MM.1S (cell line): ENCODE measurements at regions not wholly inside any gene's neighbourhood (a gene's known extent, or its start where the extent isn't known, plus 50 kb on each side); places are given as distances from the start of the nearest gene placed in this dataset.

ENCODE experiments used
- DNase-seq: peaks from one replicate; pipeline ENCODE4 v3.0.0-alpha.2; 2015
- H2AFZ ChIP-seq: fragments of 300-600 bp; sonication (generic); 2 replicates; pipeline ENCODE4 v1.6.0; 2016; ENCODE audit warnings: antibody characterized with exemption, low read length
- H3F3A ChIP-seq: fragments of 300-600 bp; sonication (generic); 2 replicates; pipeline ENCODE4 v1.6.1; 2016; ENCODE audit warnings: mild to moderate bottlenecking, antibody characterized with exemption, low read length, moderate library complexity, mixed read lengths; ENCODE audit not compliant: insufficient read depth
- H3K27ac ChIP-seq: fragments of 300-600 bp; sonication (generic); 2 replicates; pipeline ENCODE4 v1.5.1; 2016; ENCODE audit warnings: mild to moderate bottlenecking, low read length
- H3K27me3 ChIP-seq: fragments of 300-600 bp; sonication (generic); replicated peaks from 2 replicates; pipeline ENCODE4 v1.6.0; 2016; ENCODE audit warnings: low read length; ENCODE audit not compliant: insufficient read depth
- H3K36me3 ChIP-seq: fragments of 300-600 bp; sonication (generic); replicated peaks from 2 replicates; pipeline ENCODE4 v1.6.1; 2016; ENCODE audit warnings: mild to moderate bottlenecking, low read length, mixed read lengths; ENCODE audit not compliant: insufficient read depth
- H3K4me1 ChIP-seq: fragments of 300-600 bp; sonication (generic); 2 replicates; pipeline ENCODE4 v1.6.1; 2016; ENCODE audit warnings: low read length, mixed read lengths
- H3K4me2 ChIP-seq: fragments of 300-600 bp; sonication (generic); 2 replicates; pipeline ENCODE4 v1.6.0; 2016; ENCODE audit warnings: low read depth, low read length
- H3K4me3 ChIP-seq: fragments of 300-600 bp; sonication (generic); 2 replicates; pipeline ENCODE4 v1.5.1; 2016; ENCODE audit warnings: low read length, mixed read lengths
- H3K79me2 ChIP-seq: fragments of 300-600 bp; sonication (generic); 2 replicates; pipeline ENCODE4 v1.6.1; 2016; ENCODE audit warnings: mixed run types, low read length, mixed read lengths
- H3K9ac ChIP-seq: fragments of 300-600 bp; sonication (generic); 2 replicates; pipeline ENCODE4 v1.6.1; 2016; ENCODE audit warnings: low read length, mixed read lengths
- H3K9me2 ChIP-seq: fragments of 300-600 bp; sonication (generic); replicated peaks from 2 replicates; pipeline ENCODE4 v1.6.1; 2016; ENCODE audit warnings: mild to moderate bottlenecking, low read length, mixed read lengths; ENCODE audit not compliant: insufficient read depth
- H3K9me3 ChIP-seq: fragments of 300-600 bp; sonication (generic); replicated peaks from 2 replicates; pipeline ENCODE4 v1.6.1; 2016; ENCODE audit warnings: mild to moderate bottlenecking, low read length, mixed read lengths; ENCODE audit not compliant: insufficient read depth
- H4K20me1 ChIP-seq: fragments of 300-600 bp; sonication (generic); 2 replicates; pipeline ENCODE4 v1.6.1; 2016; ENCODE audit warnings: mild to moderate bottlenecking, low read length, moderate library complexity, mixed read lengths; ENCODE audit not compliant: insufficient read depth
- EZH2 ChIP-seq: fragments of 300-600 bp; sonication (generic); optimal IDR thresholded peaks from 2 replicates; pipeline ENCODE3; 2017; ENCODE audit warnings: low read depth, mild to moderate bottlenecking, antibody characterized with exemption, low read length, mixed read lengths
- EZH2phosphoT487 ChIP-seq: fragments of 300-600 bp; sonication (generic); IDR thresholded peaks from 2 replicates; pipeline ENCODE4 v1.6.1; 2018; ENCODE audit warnings: antibody characterized with exemption, low read length
- TF ChIP-seq, protein P1 (sequence below): fragments of 300-600 bp; sonication (generic); IDR thresholded peaks from 2 replicates; pipeline ENCODE4 v1.5.1; 2016; ENCODE audit warnings: antibody characterized with exemption, low read length, mixed read lengths

DNA sequence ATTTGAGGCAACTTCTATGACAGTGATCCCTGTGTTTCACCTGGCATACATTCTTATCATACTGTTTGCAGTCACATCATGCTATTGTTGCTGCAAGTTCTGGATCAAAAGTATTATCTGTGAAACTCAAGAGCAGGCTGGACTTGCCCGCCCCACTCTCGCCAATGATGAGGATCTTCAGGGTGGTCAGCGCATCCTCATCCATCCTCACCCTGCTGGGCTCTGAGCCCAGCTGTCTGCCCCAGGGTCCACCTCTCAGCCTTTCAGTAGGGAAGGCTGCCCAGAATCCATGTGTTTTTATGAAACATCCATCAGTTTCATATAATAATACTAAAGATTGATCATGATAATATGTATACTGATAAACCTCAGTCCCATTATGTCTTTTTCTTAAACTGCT is 55.4 kb upstream of the KIF5B start:
- DNase-seq, result no peak
- H3K9ac ChIP-seq, result no peak overlapping the region
- no peaks in the 10 kb centered on the region for H3K9me3 ChIP-seq
- no peaks in the 10 kb centered on the region for H3K79me2 ChIP-seq
- H3F3A ChIP-seq, result no peaks in the 10 kb centered on the region
- H3K9me2 ChIP-seq, result no peaks in the 10 kb centered on the region
- H3K4me2 ChIP-seq, result no peak overlapping the region
- no peak overlapping the region for H3K4me3 ChIP-seq
- H4K20me1 ChIP-seq, result no peaks in the 10 kb centered on the region
- no peaks in the 10 kb centered on the region for H3K4me1 ChIP-seq
- no peak overlapping the region for H2AFZ ChIP-seq
- no peaks in the 10 kb centered on the region for H3K36me3 ChIP-seq
- H3K27ac ChIP-seq, result no peak overlapping the region
- H3K27me3 ChIP-seq, result no peaks in the 10 kb centered on the region
- TF ChIP-seq, protein P1, sequence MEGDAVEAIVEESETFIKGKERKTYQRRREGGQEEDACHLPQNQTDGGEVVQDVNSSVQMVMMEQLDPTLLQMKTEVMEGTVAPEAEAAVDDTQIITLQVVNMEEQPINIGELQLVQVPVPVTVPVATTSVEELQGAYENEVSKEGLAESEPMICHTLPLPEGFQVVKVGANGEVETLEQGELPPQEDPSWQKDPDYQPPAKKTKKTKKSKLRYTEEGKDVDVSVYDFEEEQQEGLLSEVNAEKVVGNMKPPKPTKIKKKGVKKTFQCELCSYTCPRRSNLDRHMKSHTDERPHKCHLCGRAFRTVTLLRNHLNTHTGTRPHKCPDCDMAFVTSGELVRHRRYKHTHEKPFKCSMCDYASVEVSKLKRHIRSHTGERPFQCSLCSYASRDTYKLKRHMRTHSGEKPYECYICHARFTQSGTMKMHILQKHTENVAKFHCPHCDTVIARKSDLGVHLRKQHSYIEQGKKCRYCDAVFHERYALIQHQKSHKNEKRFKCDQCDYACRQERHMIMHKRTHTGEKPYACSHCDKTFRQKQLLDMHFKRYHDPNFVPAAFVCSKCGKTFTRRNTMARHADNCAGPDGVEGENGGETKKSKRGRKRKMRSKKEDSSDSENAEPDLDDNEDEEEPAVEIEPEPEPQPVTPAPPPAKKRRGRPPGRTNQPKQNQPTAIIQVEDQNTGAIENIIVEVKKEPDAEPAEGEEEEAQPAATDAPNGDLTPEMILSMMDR, result no peak
- TF ChIP-seq EZH2phosphoT487, result no peak
- TF ChIP-seq EZH2, result no peak

DNA sequence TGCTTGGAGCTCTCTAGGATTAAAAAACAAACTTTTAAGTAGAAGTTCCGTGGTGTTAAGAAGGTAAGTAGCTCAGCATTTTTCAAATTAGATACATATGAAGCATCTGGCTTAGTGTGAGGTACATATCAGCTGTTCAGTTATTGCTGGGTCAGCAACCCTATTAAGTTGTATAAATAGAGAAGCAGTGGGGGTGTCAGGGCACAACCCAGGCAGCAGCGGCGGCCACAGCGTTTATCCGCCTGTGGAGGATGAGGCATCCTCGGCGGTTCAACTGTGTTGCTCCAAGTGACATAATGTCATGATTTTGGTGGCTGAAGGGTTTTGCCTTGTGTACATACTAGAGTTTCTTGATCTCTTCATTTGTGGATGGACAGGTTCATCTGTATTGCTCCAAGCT is 54.6 kb upstream of the KIF5B start:
- H3K79me2 ChIP-seq, result no peaks in the 10 kb centered on the region
- no peak overlapping the region for H3K9ac ChIP-seq
- no peak overlapping the region for H2AFZ ChIP-seq
- no peak for DNase-seq
- no peaks in the 10 kb centered on the region for H4K20me1 ChIP-seq
- no peaks in the 10 kb centered on the region for H3K9me2 ChIP-seq
- H3K4me1 ChIP-seq, result no peaks in the 10 kb centered on the region
- TF ChIP-seq, protein P1, result no peak
- no peak for TF ChIP-seq EZH2phosphoT487
- H3F3A ChIP-seq, result no peaks in the 10 kb centered on the region
- no peak overlapping the region for H3K4me3 ChIP-seq
- H3K9me3 ChIP-seq, result no peaks in the 10 kb centered on the region
- H3K27me3 ChIP-seq, result no peaks in the 10 kb centered on the region
- no peak overlapping the region for H3K27ac ChIP-seq
- no peak overlapping the region for H3K4me2 ChIP-seq
- no peaks in the 10 kb centered on the region for H3K36me3 ChIP-seq

DNA sequence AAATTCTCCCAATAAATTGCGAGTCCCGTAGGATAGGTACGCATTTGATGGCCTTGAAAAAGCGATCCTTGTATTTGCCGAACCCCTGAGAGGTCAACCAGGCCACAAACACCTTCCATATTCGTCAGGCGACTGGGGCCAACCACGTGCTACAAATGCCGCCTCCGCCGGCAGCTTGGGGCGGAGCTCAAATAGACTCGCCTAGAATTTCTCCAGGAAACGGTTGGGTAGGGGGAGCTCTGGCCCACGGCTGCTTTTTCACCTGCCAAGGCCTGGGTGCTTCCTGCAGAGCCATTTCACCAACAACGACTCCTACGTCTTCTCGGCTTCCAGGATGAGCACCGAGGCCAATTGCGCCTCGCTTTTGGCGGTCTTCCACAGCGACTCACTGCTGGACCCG is 53.4 kb upstream of the KIF5B start:
- Histone ChIP-seq H3K9ac (no peak overlapping the region), H3K4me3 (no peak overlapping the region), H3F3A (no peaks in the 10 kb centered on the region), H2AFZ (no peak overlapping the region), H3K4me1 (no peaks in the 10 kb centered on the region), H3K27me3 (no peaks in the 10 kb centered on the region), H3K79me2 (no peaks in the 10 kb centered on the region), H3K9me2 (no peaks in the 10 kb centered on the region), H3K4me2 (no peak overlapping the region), H4K20me1 (no peaks in the 10 kb centered on the region), H3K27ac (no peak overlapping the region), H3K9me3 (no peaks in the 10 kb centered on the region), H3K36me3 (no peaks in the 10 kb centered on the region)
- TF ChIP-seq EZH2phosphoT487 (no peak), EZH2 (no peak)
- TF ChIP-seq, protein P1, result no peak
- no peak for DNase-seq
